Activated CD4-positive, alpha-beta T cell treated with anti-CD3 and anti-CD28 coated beads, Interleukin-10, Interleukin-2, amounts not matched to agents 100 ng/mL and 50 ng/mL, durations not matched to agents 16 hours and 8 hours (primary cell): ENCODE measurements at regions not wholly inside any gene's neighbourhood (a gene's known extent, or its start where the extent isn't known, plus 50 kb on each side); places are given as distances from the start of the nearest gene placed in this dataset.
"Not testable (repeated sequence)": the region's sequence is repeated elsewhere in the genome, so short reads cannot be mapped to it uniquely, and the experiment has no call there.

Experiments used
- DNase-seq: peaks from one replicate; pipeline ENCODE4 v3.0.0-alpha.2; 2020

GRCh38 chr7:73170902-73171301 is 85.1 kb upstream of the SPDYE9 start:
- not testable (repeated sequence) for DNase-seq

- not testable (repeated sequence) for DNase-seq
Observed at GRCh38 chr7:73170415-73170814, 84.6 kb upstream of the SPDYE9 start.

GRCh38 chr7:73166152-73166551 is 80.3 kb upstream of the SPDYE9 start:
- DNase-seq: not testable (repeated sequence)

GRCh38 chr7:73162680-73163079 is 76.8 kb upstream of the SPDYE9 start:
- not testable (repeated sequence) for DNase-seq

GRCh38 chr7:73161727-73162126 is 75.9 kb upstream of the SPDYE9 start:
- DNase-seq: not testable (repeated sequence)

DNA sequence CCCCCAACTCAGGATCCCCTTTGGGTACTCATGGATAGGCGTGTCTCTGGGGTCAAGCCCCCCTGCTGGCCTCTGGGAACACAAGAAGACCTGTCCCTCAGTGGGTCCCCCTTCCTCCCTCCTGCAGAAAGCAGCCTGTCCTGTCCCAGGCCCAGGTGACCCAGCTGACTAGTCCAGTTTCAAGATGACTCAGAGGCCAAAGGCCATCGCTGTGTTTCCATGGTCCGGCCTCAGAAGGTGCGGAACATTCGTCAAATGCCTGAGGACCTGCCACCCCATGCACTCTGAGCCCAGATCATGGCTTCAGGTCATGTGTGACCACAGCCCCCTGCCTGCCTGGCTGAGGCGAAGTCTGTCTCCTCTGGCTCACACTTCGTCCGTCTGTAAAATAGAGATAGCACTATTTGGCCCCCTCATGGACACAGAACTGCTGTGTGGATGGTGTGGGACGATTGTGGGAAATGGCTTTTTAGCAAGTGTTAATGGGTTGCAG is 71.4 kb upstream of the SPDYE9 start:
- not testable (repeated sequence) for DNase-seq

DNA sequence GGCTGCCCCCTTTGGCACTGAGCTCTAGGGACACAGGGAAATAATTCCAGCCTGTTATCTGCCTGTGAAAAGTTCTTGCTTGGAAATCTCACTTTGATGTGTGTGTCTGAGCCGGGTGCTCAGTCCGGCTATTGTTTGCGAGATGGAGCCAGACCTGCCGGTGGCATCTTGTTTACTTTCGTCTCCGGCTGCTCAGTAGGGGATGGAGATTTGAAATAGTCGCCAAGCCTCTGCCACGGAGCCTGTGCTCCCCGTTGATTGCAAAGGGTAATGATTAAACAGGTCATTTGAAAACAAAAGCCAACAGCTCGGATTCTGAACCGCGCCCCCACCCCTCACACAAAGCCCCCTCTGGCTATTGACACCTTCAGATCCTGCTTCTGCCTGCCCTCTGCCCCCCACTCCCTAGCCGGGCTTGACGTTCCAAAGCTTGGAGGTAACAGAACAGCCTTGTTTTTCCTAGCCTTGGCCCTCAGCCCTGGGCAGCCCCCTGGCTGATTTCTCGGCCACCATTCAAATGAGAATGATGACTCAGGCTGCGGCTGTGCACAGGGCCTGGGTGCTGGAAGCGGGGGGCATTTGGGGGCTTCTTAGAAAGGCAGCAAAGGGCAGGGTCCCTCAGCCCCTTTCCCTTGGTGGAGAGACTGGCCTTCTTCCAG is 70.8 kb upstream of the SPDYE9 start:
- DNase-seq: not testable (repeated sequence)

DNA sequence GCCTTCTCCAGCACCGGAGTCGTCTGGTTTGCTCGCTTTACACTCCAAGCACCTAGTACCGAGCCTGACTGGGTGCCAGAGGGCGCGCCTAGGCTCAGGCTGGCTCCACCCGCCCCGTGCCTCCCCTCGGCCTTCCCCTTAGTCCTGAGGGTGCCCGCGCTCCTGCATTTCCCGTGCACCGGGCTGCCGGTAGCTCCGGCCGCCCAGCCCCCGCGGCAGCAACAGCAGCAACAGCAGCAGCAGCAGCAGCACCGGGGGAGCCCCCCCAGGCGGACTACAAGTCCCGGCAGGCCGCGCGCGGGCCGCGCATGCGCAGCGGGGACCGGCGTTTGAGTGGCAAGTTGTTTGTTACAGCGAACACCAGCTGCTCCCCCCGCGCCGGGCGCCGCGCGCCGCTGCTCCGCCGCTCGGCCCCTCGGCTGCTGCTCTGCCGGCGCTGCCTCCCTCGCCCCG is 68.8 kb upstream of the SPDYE9 start:
- peak; percentile 78 for DNase-seq

GRCh38 chr7:73153921-73154585 is 68.2 kb upstream of the SPDYE9 start:
- not testable (repeated sequence) for DNase-seq

DNA sequence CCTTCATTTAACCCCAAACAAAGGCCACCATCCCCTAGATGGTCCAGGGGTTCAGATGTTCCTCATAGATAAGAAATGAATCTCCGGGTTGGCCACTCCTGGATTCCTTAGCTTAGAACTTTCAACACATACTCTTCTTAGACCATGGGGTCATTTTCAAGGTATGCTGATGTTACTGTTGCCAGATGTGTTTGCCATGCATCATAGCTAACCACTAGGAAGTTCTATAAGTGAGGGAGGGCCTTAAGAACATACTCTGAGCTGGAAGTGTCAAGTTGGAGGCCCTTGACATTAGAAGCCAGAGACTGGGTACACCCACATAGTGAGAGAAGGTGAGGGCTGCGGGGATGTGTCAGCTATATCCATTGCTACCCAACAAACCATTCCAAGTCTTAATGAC is 62.7 kb upstream of the SPDYE9 start:
- not testable (repeated sequence) for DNase-seq

DNA sequence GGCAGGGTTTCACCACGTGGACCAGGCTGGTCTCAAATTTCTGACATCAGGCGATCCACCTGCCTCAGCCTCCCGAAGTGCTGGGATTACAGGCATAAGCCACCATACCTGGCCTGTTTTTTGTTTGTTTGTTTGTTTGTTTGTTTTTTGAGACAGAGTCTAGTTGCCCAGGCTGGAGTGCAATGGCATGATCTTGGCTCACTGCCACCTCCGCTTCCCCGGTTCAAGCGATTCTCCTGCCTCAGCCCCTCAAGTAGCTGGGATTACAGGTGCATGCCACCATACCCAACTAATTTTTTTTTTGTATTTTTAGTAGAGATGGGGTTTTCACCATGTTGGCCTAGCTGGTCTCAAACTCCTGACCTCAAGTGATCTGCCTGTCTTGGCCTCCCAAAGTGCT is 61.8 kb upstream of the SPDYE9 start:
- DNase-seq: not testable (repeated sequence)

- DNase-seq: not testable (repeated sequence)
Observed at GRCh38 chr7:73143993-73144392, 58.2 kb upstream of the SPDYE9 start.

GRCh38 chr7:73137922-73138321 is 52.1 kb upstream of the SPDYE9 start:
- DNase-seq: not testable (repeated sequence)
